SK-N-MC (cell line): ENCODE measurements at regions not wholly inside any gene's neighbourhood (a gene's known extent, or its start where the extent isn't known, plus 50 kb on each side); places are given as distances from the start of the nearest gene placed in this dataset.

Experiments
- EZH2 ChIP-seq: fragments of 200-600 bp; sonication (generic); IDR thresholded peaks from one replicate; pipeline ENCODE4 v1.6.1; 2017; ENCODE audit warnings: antibody characterized with exemption
- FOXP2 ChIP-seq: optimal IDR thresholded peaks from 2 replicates; pipeline ENCODE3; 2011; ENCODE audit warnings: mild to moderate bottlenecking, moderate library complexity; ENCODE audit not compliant: insufficient read depth; ENCODE audit errors: extremely low read length, control extremely low read depth
- POLR2AphosphoS5 ChIP-seq: IDR thresholded peaks from 2 replicates; pipeline ENCODE4 v1.6.1; 2012; ENCODE audit warnings: mild to moderate bottlenecking, low read depth, low read length, borderline replicate concordance

- TF ChIP-seq POLR2AphosphoS5 (no peak), EZH2 (no peak), FOXP2 (no peak)
These were observed 408.6 kb upstream of the SYT1 start for GRCh38 chr12:78455991-78456390.
